ENCODE measurements at regions not wholly inside any gene's neighbourhood (a gene's known extent, or its start where the extent isn't known, plus 50 kb on each side); places are given as distances from the start of the nearest gene placed in this dataset.

DNA sequence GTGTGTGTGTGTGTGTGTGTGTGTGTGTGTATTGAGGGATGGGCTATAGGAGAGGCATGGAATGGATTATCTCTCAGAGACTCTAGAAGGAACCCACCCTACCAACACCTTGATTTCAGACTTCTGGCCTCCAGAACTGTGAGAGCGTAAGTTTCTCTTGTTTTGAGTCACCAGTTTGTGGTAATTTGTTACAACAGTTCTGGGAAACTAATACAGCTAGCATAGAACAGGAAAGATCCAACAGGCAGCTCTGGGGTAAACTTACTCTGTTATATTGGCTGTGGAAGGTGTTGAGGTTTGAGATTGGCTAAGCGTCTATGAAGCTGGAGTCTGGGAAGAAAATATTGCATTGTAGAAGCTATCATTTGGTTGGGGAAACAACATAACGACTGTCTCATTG, 334.3 kb downstream of the AACS start:
- TF ChIP-seq GABPA (IDR thresholded peaks at IDR 0.05; ENCODE audit: low read depth) (no peak), POLR2AphosphoS5 (IDR thresholded peaks at IDR 0.05; ENCODE audit: low read depth) (no peak), SPI1 (IDR thresholded peaks at IDR 0.05; ENCODE audit: borderline replicate concordance, low read depth) (no peak)
- TF ChIP-seq, protein P1, sequence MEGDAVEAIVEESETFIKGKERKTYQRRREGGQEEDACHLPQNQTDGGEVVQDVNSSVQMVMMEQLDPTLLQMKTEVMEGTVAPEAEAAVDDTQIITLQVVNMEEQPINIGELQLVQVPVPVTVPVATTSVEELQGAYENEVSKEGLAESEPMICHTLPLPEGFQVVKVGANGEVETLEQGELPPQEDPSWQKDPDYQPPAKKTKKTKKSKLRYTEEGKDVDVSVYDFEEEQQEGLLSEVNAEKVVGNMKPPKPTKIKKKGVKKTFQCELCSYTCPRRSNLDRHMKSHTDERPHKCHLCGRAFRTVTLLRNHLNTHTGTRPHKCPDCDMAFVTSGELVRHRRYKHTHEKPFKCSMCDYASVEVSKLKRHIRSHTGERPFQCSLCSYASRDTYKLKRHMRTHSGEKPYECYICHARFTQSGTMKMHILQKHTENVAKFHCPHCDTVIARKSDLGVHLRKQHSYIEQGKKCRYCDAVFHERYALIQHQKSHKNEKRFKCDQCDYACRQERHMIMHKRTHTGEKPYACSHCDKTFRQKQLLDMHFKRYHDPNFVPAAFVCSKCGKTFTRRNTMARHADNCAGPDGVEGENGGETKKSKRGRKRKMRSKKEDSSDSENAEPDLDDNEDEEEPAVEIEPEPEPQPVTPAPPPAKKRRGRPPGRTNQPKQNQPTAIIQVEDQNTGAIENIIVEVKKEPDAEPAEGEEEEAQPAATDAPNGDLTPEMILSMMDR (IDR thresholded peaks at IDR 0.05; ENCODE audit: insufficient read depth, low read length), result no peak
- TF ChIP-seq, protein P2, sequence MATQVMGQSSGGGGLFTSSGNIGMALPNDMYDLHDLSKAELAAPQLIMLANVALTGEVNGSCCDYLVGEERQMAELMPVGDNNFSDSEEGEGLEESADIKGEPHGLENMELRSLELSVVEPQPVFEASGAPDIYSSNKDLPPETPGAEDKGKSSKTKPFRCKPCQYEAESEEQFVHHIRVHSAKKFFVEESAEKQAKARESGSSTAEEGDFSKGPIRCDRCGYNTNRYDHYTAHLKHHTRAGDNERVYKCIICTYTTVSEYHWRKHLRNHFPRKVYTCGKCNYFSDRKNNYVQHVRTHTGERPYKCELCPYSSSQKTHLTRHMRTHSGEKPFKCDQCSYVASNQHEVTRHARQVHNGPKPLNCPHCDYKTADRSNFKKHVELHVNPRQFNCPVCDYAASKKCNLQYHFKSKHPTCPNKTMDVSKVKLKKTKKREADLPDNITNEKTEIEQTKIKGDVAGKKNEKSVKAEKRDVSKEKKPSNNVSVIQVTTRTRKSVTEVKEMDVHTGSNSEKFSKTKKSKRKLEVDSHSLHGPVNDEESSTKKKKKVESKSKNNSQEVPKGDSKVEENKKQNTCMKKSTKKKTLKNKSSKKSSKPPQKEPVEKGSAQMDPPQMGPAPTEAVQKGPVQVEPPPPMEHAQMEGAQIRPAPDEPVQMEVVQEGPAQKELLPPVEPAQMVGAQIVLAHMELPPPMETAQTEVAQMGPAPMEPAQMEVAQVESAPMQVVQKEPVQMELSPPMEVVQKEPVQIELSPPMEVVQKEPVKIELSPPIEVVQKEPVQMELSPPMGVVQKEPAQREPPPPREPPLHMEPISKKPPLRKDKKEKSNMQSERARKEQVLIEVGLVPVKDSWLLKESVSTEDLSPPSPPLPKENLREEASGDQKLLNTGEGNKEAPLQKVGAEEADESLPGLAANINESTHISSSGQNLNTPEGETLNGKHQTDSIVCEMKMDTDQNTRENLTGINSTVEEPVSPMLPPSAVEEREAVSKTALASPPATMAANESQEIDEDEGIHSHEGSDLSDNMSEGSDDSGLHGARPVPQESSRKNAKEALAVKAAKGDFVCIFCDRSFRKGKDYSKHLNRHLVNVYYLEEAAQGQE (IDR thresholded peaks at IDR 0.05; ENCODE audit: insufficient replicate concordance, low read depth), result no peak
- peaks cover 3% of the 10 kb centered on the region for H3K27me3 ChIP-seq (ENCODE audit: insufficient read depth, poor library complexity, severe bottlenecking)
- DNase-seq (ENCODE audit: low read depth in 1 of 2, low spot score in 1 of 2), result no peak
- H3K4me3 ChIP-seq (replicated peaks; ENCODE audit: insufficient read depth, low read length), result no peak overlapping the region
- H3K27ac ChIP-seq (replicated peaks), result no peak overlapping the region

DNA sequence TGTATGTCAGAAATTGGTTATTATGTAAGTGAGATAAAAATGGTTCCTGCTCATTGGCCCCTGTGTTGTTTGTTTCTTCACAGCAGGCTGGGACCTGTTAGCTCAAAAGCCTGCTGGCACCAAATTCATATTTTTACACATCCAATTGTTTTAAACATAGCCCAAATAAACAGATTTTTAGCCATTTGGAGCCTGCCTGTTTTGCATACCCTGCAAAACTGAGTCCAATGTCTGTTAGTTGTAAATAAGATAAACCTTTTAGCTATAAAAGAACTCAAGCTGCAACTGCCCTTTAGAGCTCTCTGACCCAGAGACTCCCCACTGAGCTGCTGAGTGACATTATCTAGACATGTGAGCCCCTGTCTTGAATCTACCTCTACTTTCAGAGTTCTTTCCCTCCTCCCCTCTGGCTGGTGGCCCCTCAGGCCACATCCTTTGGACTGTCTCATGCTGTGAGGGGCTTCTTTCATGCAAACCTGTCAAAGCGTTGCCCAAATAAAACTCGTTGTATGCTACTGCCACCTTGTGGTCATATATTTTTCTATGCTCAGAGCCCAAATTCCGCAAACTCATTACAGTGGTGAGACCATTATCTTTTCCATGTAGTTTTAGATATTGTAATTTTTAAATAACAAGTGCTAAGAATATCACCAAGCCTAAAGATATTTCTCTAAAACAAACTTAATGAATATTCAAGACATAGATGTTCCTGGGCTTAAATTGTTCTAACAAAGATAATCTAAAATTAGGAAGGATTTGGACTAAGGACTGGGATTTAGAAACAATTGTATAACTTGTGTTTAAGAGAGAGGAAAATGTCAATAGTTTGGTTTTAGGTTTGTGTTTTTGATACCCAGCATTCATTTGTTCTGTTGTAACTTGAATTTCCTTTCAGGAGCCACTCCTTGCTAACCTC, 337.9 kb downstream of the AACS start:
- DNase-seq (ENCODE audit: low read depth in 1 of 2, low spot score in 1 of 2), result peak; percentile 11 to 13
- Histone ChIP-seq H3K4me3 (replicated peaks; ENCODE audit: insufficient read depth, low read length) (no peak overlapping the region), H3K27ac (replicated peaks) (no peak overlapping the region), H3K27me3 (ENCODE audit: insufficient read depth, poor library complexity, severe bottlenecking) (peaks cover 3% of the 10 kb centered on the region)
- TF ChIP-seq, protein P1 (IDR thresholded peaks at IDR 0.05; ENCODE audit: insufficient read depth, low read length), result peak; percentile 31
- no peak for TF ChIP-seq SPI1 (IDR thresholded peaks at IDR 0.05; ENCODE audit: borderline replicate concordance, low read depth)

DNA sequence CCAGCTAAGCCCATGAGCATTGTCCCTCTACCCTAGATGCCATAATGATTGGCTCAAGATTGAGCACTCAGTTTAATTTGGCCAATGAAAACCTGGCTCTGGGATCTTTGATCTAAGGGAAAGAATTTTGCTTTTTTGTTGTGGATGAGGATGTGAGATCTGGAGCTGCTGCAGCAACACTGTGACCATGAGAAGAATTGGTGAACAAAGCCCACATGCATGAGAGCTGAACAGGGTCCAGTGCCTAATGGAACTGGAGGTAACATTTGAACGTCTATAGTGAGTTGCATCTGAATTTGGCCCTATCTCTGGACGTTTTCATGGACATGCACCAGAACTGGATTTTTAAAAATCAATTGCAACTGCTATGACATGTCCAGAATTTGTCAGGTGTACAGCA, 338.6 kb downstream of the AACS start:
- Histone ChIP-seq H3K27ac (replicated peaks) (no peak overlapping the region), H3K27me3 (ENCODE audit: insufficient read depth, poor library complexity, severe bottlenecking) (peaks cover 3% of the 10 kb centered on the region), H3K4me3 (replicated peaks; ENCODE audit: insufficient read depth, low read length) (no peak overlapping the region)
- DNase-seq (ENCODE audit: low read depth in 1 of 2, low spot score in 1 of 2), result no peak
- TF ChIP-seq, protein P2 (IDR thresholded peaks at IDR 0.05; ENCODE audit: insufficient replicate concordance, low read depth), result no peak
- TF ChIP-seq, protein P1 (IDR thresholded peaks at IDR 0.05; ENCODE audit: insufficient read depth, low read length), result no peak
- TF ChIP-seq POLR2AphosphoS5 (IDR thresholded peaks at IDR 0.05; ENCODE audit: low read depth), result no peak
- TF ChIP-seq GABPA (IDR thresholded peaks at IDR 0.05; ENCODE audit: low read depth), result no peak
- no peak for TF ChIP-seq SPI1 (IDR thresholded peaks at IDR 0.05; ENCODE audit: borderline replicate concordance, low read depth)

Measured in HL-60 (cell line).